Breast epithelium (tissue), 4 donors: ENCODE measurements at regions not wholly inside any gene's neighbourhood (a gene's known extent, or its start where the extent isn't known, plus 50 kb on each side); places are given as distances from the start of the nearest gene placed in this dataset.
"Not testable (repeated sequence)": the region's sequence is repeated elsewhere in the genome, so short reads cannot be mapped to it uniquely, and the experiment has no call there.

Experiments
- DNase-seq, 2 donors: peaks; one replicate each; pipeline ENCODE4 v3.0.0-alpha.2; 2019; ENCODE audit warnings: low spot score in 2 of 2
- H3K27ac ChIP-seq, 2 donors: fragments of 200-600 bp; sonication (generic) in 1 of 2; one replicate each; pipeline ENCODE4 v1.5.1; 2016 to 2019; ENCODE audit warnings: mild to moderate bottlenecking in 1 of 2
- H3K27me3 ChIP-seq, 2 donors: fragments of 200-600 bp; sonication (generic) in 1 of 2; one replicate each; pipeline versions ENCODE4 v1.5.1 to v1.6.0; 2017 to 2019; ENCODE audit warnings: control low read depth in 1 of 2, mild to moderate bottlenecking in 1 of 2
- H3K36me3 ChIP-seq: fragments of 200-600 bp; one replicate; pipeline ENCODE4 v1.5.1; 2019
- H3K4me1 ChIP-seq, 2 donors: fragments of 200-600 bp; sonication (generic); one replicate each; pipeline ENCODE4 v1.5.1; 2016 to 2019; ENCODE audit warnings: control low read depth in 1 of 2
- H3K4me3 ChIP-seq, 3 donors: fragments of 200-600 bp; sonication (generic); 1 replicate in 2 of 3; 2 replicates in 1 of 3; pipeline ENCODE4 v1.5.1; 2016 to 2019; ENCODE audit warnings: mild to moderate bottlenecking in 3 of 3, moderate library complexity in 2 of 3
- H3K9me3 ChIP-seq, 2 donors: fragments of 200-600 bp; sonication (generic) in 1 of 2; one replicate each; pipeline ENCODE4 v1.5.1; 2016 to 2019; ENCODE audit warnings: control low read depth in 1 of 2
- POLR2A ChIP-seq: fragments of 450-650 bp; IDR thresholded peaks from one replicate; pipeline ENCODE4 v1.6.1; 2016; ENCODE audit warnings: antibody characterized with exemption, mild to moderate bottlenecking, moderate library complexity
- POLR2AphosphoS5 ChIP-seq, 3 donors: sonication (generic); formaldehyde crosslinking; IDR thresholded peaks; one replicate each; pipeline ENCODE4 v1.6.1; 2017; ENCODE audit warnings: antibody characterized with exemption in 3 of 3
- intact Hi-C: fragments of 100-400 bp; cut with DNase I; formaldehyde crosslinking; loops from one replicate; pipeline ENCODE4 v1.15.1; 2023; ENCODE audit warnings: low total_unique reads
- TF ChIP-seq, protein P1 (sequence below), 3 donors: fragments of 450-650 bp; IDR thresholded peaks; one replicate each; pipeline ENCODE4 v1.5.1; 2016 to 2017; ENCODE audit warnings: antibody characterized with exemption in 3 of 3, mild to moderate bottlenecking in 3 of 3, moderate library complexity in 3 of 3

DNA sequence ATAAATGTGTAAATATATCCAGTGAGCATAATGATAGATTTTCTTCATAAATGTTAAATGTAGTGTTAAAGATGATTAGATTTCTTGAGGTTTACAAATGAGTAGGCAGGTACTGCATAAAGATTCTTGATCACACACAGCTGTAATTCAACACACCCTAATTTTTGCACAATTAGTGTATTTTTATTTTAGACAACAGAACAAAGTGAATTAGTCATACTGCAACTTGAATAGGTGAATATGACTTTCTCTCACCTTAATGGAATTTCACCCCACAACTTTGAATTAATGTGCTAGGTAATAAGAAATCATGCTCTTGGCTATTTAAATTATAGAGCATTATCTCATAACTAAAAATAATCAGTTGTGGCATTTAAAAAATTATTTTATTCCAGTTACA is 795.7 kb upstream of the ACO1 start:
- Histone ChIP-seq H3K9me3 (no peaks in the 10 kb centered on the region), H3K4me3 (no peak overlapping the region), H3K27me3 (no peaks in the 10 kb centered on the region), H3K4me1 (no peaks in the 10 kb centered on the region), H3K27ac (no peak overlapping the region), H3K36me3 (no peaks in the 10 kb centered on the region)
- intact Hi-C loops = no loop called here
- TF ChIP-seq POLR2AphosphoS5 (IDR thresholded peaks at IDR 0.05) (no peak), POLR2A (no peak)
- TF ChIP-seq, protein P1, sequence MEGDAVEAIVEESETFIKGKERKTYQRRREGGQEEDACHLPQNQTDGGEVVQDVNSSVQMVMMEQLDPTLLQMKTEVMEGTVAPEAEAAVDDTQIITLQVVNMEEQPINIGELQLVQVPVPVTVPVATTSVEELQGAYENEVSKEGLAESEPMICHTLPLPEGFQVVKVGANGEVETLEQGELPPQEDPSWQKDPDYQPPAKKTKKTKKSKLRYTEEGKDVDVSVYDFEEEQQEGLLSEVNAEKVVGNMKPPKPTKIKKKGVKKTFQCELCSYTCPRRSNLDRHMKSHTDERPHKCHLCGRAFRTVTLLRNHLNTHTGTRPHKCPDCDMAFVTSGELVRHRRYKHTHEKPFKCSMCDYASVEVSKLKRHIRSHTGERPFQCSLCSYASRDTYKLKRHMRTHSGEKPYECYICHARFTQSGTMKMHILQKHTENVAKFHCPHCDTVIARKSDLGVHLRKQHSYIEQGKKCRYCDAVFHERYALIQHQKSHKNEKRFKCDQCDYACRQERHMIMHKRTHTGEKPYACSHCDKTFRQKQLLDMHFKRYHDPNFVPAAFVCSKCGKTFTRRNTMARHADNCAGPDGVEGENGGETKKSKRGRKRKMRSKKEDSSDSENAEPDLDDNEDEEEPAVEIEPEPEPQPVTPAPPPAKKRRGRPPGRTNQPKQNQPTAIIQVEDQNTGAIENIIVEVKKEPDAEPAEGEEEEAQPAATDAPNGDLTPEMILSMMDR (IDR thresholded peaks at IDR 0.05) = no peak
- no peak for DNase-seq

DNA sequence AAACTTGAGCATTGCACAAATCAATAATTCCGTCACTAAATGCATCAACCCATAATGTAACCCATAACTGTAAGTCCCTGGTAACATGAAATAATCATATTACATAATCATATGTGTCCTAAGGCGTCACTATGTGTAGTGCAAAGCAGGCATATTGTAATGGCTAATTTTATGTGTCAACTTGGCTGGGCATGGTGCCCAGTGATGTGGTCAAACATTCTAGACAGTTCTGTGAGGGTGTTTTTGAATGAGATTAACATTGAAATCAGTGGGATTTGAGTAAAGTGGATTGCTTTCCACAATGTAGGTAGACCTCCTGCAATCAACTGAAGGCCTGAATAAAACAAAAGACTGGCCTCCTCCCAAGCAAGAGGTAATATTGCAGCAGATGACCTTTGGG is 794.4 kb upstream of the ACO1 start:
- no peaks in the 10 kb centered on the region for H3K36me3 ChIP-seq
- no peaks in the 10 kb centered on the region for H3K27me3 ChIP-seq
- no peak overlapping the region for H3K27ac ChIP-seq
- no peaks in the 10 kb centered on the region for H3K9me3 ChIP-seq
- DNase-seq = no peak
- no peak overlapping the region for H3K4me3 ChIP-seq
- TF ChIP-seq POLR2A (no peak), POLR2AphosphoS5 (IDR thresholded peaks at IDR 0.05) (no peak)
- TF ChIP-seq, protein P1 (IDR thresholded peaks at IDR 0.05) = no peak
- intact Hi-C loops = no loop called here
- no peaks in the 10 kb centered on the region for H3K4me1 ChIP-seq

DNA sequence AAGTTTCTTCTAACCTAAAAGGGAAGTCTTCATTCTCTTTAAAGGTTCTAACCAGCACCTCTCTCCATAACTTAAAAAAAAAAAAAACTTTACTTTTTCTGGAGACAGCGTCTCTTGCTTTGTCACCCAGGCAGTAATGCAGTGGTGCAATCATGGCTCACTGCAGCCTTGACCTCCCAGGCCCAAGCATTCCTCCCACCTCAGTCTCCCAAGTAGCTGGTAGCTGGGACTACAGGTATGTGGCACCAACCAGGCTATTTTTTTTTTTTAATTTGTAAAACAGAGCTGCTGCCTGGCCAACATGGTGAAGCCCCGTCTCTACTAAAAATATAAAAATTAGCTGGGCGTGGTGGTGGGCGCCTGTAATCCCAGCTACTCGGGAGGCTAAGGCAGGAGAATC is 787.4 kb upstream of the ACO1 start:
- H3K27me3 ChIP-seq, DNase-seq, H3K4me1 ChIP-seq, H3K27ac ChIP-seq, H3K4me3 ChIP-seq, intact Hi-C loops, H3K9me3 ChIP-seq, H3K36me3 ChIP-seq: not testable (repeated sequence)

DNA sequence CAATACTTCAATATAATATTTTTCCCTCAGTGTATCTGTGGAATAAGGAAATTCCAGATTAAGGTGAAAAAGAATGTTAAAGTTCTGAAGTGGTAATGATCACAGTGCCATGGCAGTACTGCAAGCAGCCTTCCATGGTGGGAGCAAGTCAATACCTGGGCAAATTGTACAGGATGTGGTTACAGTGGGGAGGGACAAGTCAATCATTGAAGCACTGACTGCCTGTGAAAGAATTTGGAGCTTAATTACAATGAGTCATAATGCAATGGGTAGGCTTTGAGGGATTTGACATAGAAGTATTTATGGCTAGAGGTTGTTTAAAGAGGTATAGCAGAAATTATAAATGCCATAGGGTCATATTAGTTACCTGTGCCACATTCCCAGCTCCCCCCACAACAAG is 786.5 kb upstream of the ACO1 start:
- Histone ChIP-seq H3K4me1 (no peaks in the 10 kb centered on the region), H3K27ac (no peak overlapping the region), H3K36me3 (no peaks in the 10 kb centered on the region), H3K9me3 (no peaks in the 10 kb centered on the region), H3K27me3 (no peaks in the 10 kb centered on the region), H3K4me3 (no peak overlapping the region)
- TF ChIP-seq, protein P1 (IDR thresholded peaks at IDR 0.05) = no peak
- no peak for TF ChIP-seq POLR2A
- TF ChIP-seq POLR2AphosphoS5 (IDR thresholded peaks at IDR 0.05) = no peak
- intact Hi-C loops = no loop called here
- no peak for DNase-seq

DNA sequence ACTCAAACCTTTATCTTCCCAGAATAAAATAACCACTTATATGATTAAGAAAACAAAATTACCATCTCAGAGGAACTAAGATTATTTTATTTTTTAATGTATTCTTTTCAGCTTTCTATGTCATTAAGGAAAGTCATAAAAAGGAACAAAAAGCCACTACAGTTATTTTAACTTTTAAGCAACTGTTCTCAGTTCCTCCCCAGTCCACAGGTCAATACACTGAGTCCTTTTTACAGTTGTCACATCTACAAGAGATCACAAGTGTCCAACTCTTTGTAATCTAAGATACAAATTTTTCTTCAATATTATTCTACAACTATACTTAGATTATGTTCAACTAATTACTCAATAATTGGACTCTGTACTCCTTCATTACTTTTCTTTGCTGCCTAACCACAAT is 782.8 kb upstream of the ACO1 start:
- Histone ChIP-seq H3K36me3 (no peaks in the 10 kb centered on the region), H3K9me3 (no peaks in the 10 kb centered on the region), H3K4me1 (no peaks in the 10 kb centered on the region), H3K27ac (no peak overlapping the region), H3K27me3 (no peaks in the 10 kb centered on the region), H3K4me3 (no peak overlapping the region)
- no peak for TF ChIP-seq POLR2AphosphoS5 (IDR thresholded peaks at IDR 0.05)
- TF ChIP-seq POLR2A = no peak
- TF ChIP-seq, protein P1 (IDR thresholded peaks at IDR 0.05) = no peak
- intact Hi-C loops = no loop called here
- DNase-seq = no peak

DNA sequence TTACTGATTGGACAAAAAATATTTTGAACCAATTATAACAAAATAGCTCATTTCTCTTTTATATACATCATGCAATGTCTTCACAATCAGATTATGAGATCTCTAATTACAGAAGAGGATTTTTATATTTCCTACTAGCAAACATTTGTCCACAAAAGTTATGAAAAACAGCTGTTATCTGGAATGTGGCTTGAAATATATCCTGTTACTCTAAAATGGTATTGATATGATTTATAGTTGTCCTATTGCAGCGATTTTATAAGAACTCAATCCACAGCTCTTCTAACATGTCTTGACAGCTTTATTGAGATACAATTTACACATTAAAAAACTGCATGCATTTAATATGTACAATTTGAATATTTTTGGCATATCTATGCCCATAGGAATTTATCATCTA is 779.9 kb upstream of the ACO1 start:
- TF ChIP-seq POLR2AphosphoS5 (IDR thresholded peaks at IDR 0.05) = no peak
- no peak for TF ChIP-seq POLR2A
- TF ChIP-seq, protein P1 (IDR thresholded peaks at IDR 0.05) = no peak
- no peak overlapping the region for H3K27ac ChIP-seq
- no peaks in the 10 kb centered on the region for H3K4me1 ChIP-seq
- no peak overlapping the region for H3K4me3 ChIP-seq
- no peaks in the 10 kb centered on the region for H3K9me3 ChIP-seq
- no peaks in the 10 kb centered on the region for H3K36me3 ChIP-seq
- intact Hi-C loops = no loop called here
- no peaks in the 10 kb centered on the region for H3K27me3 ChIP-seq
- no peak for DNase-seq
